Astrocyte (in vitro differentiated cells and primary cell): ENCODE measurements at regions not wholly inside any gene's neighbourhood (a gene's known extent, or its start where the extent isn't known, plus 50 kb on each side); places are given as distances from the start of the nearest gene placed in this dataset.

ENCODE experiments used
- CTCF ChIP-seq: IDR thresholded peaks from 2 replicates; pipeline ENCODE4 v1.5.1; 2011; ENCODE audit warnings: low read depth, mild to moderate bottlenecking, inconsistent platforms, low read length, moderate library complexity; ENCODE audit not compliant: insufficient read depth
- EZH2 ChIP-seq: IDR thresholded peaks from 2 replicates; pipeline ENCODE4 v1.6.1; 2012; ENCODE audit warnings: mild to moderate bottlenecking, low read length, inconsistent platforms; ENCODE audit not compliant: insufficient read depth

GRCh38 chrX:122113376-122113775 is 1066.0 kb downstream of the GLUD2 start:
- TF ChIP-seq CTCF (no peak), EZH2 (no peak)
